HFFc6 (cell line): ENCODE measurements at regions not wholly inside any gene's neighbourhood (a gene's known extent, or its start where the extent isn't known, plus 50 kb on each side); places are given as distances from the start of the nearest gene placed in this dataset.

ENCODE experiments used
- DNase-seq: peaks from one replicate; pipeline ENCODE4 v3.0.0-alpha.2; 2018
- H3K27ac Mint-ChIP-seq: 2 replicates; pipeline ENCODE4 v1.8.0; 2020; ENCODE audit warnings: mild to moderate bottlenecking, mixed read lengths
- H3K27me3 Mint-ChIP-seq: 2 replicates; pipeline ENCODE4 v1.8.0; 2021; ENCODE audit warnings: mild to moderate bottlenecking, moderate library complexity, mixed read lengths; ENCODE audit not compliant: insufficient read depth
- H3K36me3 Mint-ChIP-seq: 2 replicates; pipeline ENCODE4 v1.8.0; 2021; ENCODE audit warnings: low read depth, mixed read lengths
- H3K4me1 Mint-ChIP-seq: 2 replicates; pipeline ENCODE4 v1.8.0; 2020; ENCODE audit warnings: low read depth, mixed read lengths
- H3K4me3 Mint-ChIP-seq: 2 replicates; pipeline ENCODE4 v1.8.0; 2020; ENCODE audit warnings: mild to moderate bottlenecking, moderate library complexity, mixed read lengths
- H3K9me3 Mint-ChIP-seq: 2 replicates; pipeline ENCODE4 v1.8.0; 2020; ENCODE audit warnings: mild to moderate bottlenecking, mixed read lengths
- CTCF ChIP-seq: fragments of 200-600 bp; sonication (generic); IDR thresholded peaks from 2 replicates; pipeline ENCODE4 v1.5.0; 2021; ENCODE audit warnings: antibody characterized with exemption, mild to moderate bottlenecking

GRCh38 chr6:104305206-104305605, 554.5 kb downstream of the HACE1 start:
- no peak overlapping the region for H3K4me3 Mint-ChIP-seq
- no peak for TF ChIP-seq CTCF

GRCh38 chr6:104301951-104302350, 557.8 kb downstream of the HACE1 start:
- TF ChIP-seq CTCF: no peak
- no peak overlapping the region for H3K27ac Mint-ChIP-seq
- H3K9me3 Mint-ChIP-seq: peaks cover 37% of the 10 kb centered on the region
- H3K4me1 Mint-ChIP-seq: no peaks in the 10 kb centered on the region
- H3K36me3 Mint-ChIP-seq: no peaks in the 10 kb centered on the region
- peaks cover 1% of the 10 kb centered on the region; the same call in 1 of the 2 replicates for H3K27me3 Mint-ChIP-seq
- H3K4me3 Mint-ChIP-seq: no peak overlapping the region
- no peak for DNase-seq

More at GRCh38 chr6:104305206-104305605, 554.5 kb downstream of the HACE1 start:
- no peak for DNase-seq
- no peak overlapping the region for H3K27ac Mint-ChIP-seq
- H3K36me3 Mint-ChIP-seq: no peaks in the 10 kb centered on the region
- H3K4me1 Mint-ChIP-seq: no peaks in the 10 kb centered on the region
- H3K27me3 Mint-ChIP-seq: no peaks in the 10 kb centered on the region
- H3K9me3 Mint-ChIP-seq: peaks cover 25% of the 10 kb centered on the region

GRCh38 chr6:104286641-104287040, 573.1 kb downstream of the HACE1 start:
- Mint-ChIP-seq H3K36me3 (no peaks in the 10 kb centered on the region), H3K4me1 (no peaks in the 10 kb centered on the region), H3K9me3 (peaks cover 17% of the 10 kb centered on the region), H3K4me3 (no peak overlapping the region), H3K27ac (no peak overlapping the region), H3K27me3 (no peaks in the 10 kb centered on the region)
- no peak for DNase-seq
- TF ChIP-seq CTCF: no peak

GRCh38 chr6:104284872-104285271, 574.8 kb downstream of the HACE1 start:
- TF ChIP-seq CTCF: no peak
- Mint-ChIP-seq H3K4me3 (no peak overlapping the region), H3K36me3 (no peaks in the 10 kb centered on the region), H3K27me3 (peaks cover 1% of the 10 kb centered on the region; the same call in 1 of the 2 replicates), H3K9me3 (peaks cover 30% of the 10 kb centered on the region), H3K27ac (no peak overlapping the region), H3K4me1 (no peaks in the 10 kb centered on the region)
- no peak for DNase-seq

GRCh38 chr6:104282581-104282980, 577.1 kb downstream of the HACE1 start:
- Mint-ChIP-seq H3K27me3 (peaks cover 1% of the 10 kb centered on the region), H3K4me1 (no peaks in the 10 kb centered on the region), H3K4me3 (no peak overlapping the region), H3K36me3 (no peaks in the 10 kb centered on the region), H3K9me3 (peaks cover 39% of the 10 kb centered on the region), H3K27ac (no peak overlapping the region)
- DNase-seq: no peak
- TF ChIP-seq CTCF: no peak

- H3K4me3 Mint-ChIP-seq: no peak overlapping the region
Measured at GRCh38 chr6:104281370-104281769, 578.3 kb downstream of the HACE1 start.

More at GRCh38 chr6:104281370-104281769, 578.3 kb downstream of the HACE1 start:
- H3K4me1 Mint-ChIP-seq: no peaks in the 10 kb centered on the region
- H3K27ac Mint-ChIP-seq: no peak overlapping the region
- DNase-seq: no peak
- TF ChIP-seq CTCF: no peak
- peaks cover 1% of the 10 kb centered on the region for H3K27me3 Mint-ChIP-seq
- H3K36me3 Mint-ChIP-seq: no peaks in the 10 kb centered on the region
- H3K9me3 Mint-ChIP-seq: peaks cover 49% of the 10 kb centered on the region
